Stimulated activated CD4-positive, alpha-beta T cell treated with anti-CD3 and anti-CD28 coated beads, Interleukin-2, amount 100 ng/mL, for 24 hours (primary cell): ENCODE measurements at regions not wholly inside any gene's neighbourhood (a gene's known extent, or its start where the extent isn't known, plus 50 kb on each side); places are given as distances from the start of the nearest gene placed in this dataset.
"Not testable (repeated sequence)": the region's sequence is repeated elsewhere in the genome, so short reads cannot be mapped to it uniquely, and the experiment has no call there.

Source experiments
- DNase-seq, 2 donors: peaks; one replicate each; pipeline ENCODE4 v3.0.0-alpha.2; 2020

GRCh38 chr1:189983166-189983890 lies 494.3 kb downstream of the BRINP3 start:
- DNase-seq, result no peak

- no peak for DNase-seq
Observed at GRCh38 chr1:189986516-189986915, 491.1 kb downstream of the BRINP3 start.

DNA sequence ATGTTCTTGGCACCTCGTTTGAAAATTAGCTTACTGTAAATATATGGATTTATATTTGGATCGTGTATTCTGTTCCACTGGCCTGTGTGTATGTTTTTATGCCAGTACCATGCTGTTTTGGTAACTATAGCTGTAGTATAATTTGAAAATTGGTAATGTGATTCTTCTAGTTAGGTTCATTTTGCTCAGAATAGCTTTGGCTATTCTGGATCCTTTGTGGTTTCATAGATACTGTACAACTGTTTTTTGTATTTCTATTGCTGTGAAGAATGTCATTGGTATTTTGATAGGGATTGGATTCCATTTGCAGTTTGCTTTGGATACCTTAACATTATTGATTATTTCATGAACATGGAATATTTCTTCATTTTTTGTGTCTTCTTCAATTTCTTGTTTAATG lies 490.2 kb downstream of the BRINP3 start:
- DNase-seq, result no peak

DNA sequence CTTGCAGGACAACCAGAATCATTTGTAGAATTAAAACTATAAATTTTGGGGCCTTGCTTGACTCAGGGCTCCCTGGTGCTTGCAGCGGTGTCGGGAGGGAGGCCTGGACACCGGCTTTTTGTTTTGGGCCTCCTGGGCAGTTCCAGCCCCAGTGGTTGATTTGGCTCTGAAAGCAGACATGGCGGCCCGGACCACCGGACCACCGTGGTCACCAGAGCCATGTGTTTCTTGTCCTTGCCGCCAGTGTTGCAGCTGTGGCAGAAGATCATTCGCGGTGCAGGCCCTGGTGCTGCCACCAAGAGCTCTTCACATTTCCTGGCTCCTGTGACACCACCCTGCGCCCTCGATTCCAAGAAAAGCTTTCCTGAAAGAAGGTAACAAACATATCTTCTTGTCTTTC lies 484.8 kb downstream of the BRINP3 start:
- no peak for DNase-seq

DNA sequence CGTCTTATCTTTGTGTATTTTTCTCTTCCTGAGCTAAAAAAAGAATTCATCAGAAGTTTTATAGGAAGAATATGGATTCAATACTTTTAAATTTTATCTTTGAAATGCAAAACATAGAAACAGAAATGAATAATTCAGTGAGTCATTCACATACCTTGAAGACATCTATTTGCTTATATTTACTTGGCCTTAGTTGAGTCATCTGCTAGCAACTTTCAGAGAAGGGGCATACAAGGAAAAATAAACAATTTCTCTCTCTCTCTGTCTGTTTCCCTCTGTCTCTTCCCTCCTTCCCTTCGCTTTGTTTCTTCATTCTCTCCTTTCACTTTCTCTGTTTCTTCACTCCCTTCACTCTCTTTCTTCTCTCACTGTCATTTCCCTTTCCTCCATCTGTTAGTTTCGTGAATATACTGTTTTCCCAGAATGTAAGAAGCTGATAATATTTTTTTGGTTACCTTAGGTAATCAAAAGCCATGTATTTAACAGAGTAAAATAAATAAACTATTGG lies 477.2 kb downstream of the BRINP3 start:
- DNase-seq, result no peak

DNA sequence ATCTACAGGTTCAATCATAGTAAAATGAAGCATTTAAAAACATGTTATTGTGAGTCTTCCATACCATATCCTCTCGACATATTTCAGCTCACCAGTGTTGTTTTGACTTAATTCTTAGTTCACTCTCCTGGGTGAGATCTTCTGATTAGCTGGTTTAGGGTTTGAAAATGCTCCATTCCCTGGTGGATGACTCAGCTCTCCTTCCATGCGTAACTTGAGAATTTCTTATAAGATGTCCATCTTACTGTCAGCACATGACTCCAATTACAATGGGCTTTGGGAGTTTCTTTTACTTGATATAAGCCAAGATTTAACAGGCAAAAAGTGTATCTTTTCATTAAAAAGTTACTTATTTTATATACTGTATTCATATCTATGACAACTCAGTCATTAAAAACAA lies 476.5 kb downstream of the BRINP3 start:
- no peak for DNase-seq

GRCh38 chr1:190003376-190003775 lies 474.3 kb downstream of the BRINP3 start:
- DNase-seq, result no peak

DNA sequence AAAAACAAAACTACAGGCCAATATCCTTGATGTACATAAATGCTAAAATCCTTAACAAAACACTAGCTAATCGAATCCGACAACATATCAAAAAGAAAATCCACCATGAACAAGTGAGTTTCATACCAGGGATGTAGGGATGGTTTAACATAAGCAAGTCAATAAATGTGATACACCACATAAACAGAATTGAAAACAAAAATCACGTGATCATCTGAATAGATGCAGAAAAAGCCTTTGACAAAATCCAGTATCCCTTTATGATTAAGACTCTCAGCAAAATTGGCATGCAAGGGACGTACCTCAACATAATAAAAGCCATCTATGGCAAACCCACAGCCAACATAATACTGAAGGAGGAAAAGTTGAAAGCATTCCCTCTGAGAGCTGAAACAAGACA lies 466.1 kb downstream of the BRINP3 start:
- DNase-seq, result no peak

GRCh38 chr1:190019151-190019550 lies 458.5 kb downstream of the BRINP3 start:
- DNase-seq, result not testable (repeated sequence)

DNA sequence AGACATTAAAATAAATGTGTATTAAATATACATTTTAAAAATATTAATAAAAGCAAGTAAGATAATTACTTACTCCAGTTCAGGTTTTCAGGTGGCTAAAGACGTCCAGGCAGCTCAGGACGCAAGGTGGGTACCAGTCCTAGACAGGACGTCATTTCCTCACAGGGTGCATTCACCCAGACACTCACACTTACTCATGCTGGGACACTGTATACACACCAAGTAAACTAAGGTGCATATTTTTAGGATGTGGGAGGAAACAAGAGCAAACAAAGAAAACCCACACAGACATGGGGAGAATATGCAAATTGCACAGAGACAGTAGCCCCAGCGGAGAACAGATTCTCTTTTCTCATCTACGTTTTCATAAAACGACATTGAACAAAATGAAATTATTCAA lies 457.9 kb downstream of the BRINP3 start:
- DNase-seq, result no peak

- DNase-seq, result no peak
Observed at GRCh38 chr1:190022709-190023108, 455.0 kb downstream of the BRINP3 start.

DNA sequence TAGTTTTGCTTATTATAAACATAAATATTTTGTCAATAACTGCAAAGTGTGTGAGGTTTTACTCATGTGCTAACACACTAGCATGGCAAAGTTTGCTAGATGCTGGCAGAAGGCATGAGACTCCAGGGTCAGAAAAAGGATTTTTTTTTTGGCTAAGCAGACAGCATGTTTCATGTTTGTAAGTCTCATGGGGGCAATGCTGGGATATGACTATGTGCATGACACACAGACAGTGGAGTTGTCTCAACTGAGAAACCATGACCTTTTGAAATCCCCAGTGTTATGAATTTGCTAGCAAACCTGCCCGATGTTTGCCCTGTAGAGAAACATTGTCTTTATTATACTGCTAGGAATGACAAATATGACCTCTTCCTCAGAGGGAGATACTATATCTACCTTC lies 448.2 kb downstream of the BRINP3 start:
- no peak for DNase-seq

DNA sequence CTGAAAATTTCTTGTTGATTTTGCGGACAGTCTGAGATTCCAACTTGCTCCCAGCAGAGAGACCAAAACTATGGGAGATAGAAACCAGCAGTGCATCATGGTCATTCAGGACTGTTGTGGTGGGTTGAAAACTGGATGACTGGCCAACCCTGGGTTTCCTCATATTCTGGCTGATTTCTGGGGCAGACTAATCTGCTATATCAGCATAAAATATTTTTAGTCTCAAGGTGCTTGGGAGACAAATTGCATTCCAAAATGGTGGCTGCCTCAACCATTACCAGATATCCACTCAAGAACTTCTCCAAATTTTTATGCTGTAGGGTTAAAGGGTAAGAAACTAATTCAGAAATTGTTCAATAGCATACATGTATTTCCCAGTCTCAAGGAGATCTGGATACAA lies 434.0 kb downstream of the BRINP3 start:
- no peak for DNase-seq

DNA sequence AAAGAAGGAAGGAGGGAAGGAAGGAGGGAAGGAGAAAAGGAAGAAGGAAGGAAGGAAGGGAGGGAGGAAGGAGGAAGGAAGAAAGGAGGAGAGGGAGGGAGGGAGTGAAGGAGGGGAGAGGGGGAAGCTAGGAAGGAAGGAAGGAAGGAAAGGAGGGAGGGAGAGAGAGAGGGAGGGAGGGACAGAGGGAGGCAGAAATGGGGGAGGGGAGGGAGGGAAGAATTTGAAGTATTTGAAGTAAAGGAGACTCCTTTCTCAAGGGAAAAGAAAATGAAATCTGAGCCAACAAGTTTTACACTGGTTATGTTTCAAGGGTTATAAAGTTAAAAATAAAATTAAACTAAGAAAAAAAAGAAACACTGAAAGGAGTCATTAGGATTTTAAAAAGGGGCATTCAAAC lies 431.4 kb downstream of the BRINP3 start:
- DNase-seq, result no peak
